Glomerular visceral epithelial cell (primary cell): ENCODE measurements at regions not wholly inside any gene's neighbourhood (a gene's known extent, or its start where the extent isn't known, plus 50 kb on each side); places are given as distances from the start of the nearest gene placed in this dataset.

ENCODE experiments used
- DNase-seq: peaks from one replicate; pipeline ENCODE4 v3.0.0-alpha.2; 2016; ENCODE audit errors: extremely low spot score

- DNase-seq, result no peak
Measured at GRCh38 chr5:5686356-5686755, 263.9 kb downstream of the ICE1 start.

DNA sequence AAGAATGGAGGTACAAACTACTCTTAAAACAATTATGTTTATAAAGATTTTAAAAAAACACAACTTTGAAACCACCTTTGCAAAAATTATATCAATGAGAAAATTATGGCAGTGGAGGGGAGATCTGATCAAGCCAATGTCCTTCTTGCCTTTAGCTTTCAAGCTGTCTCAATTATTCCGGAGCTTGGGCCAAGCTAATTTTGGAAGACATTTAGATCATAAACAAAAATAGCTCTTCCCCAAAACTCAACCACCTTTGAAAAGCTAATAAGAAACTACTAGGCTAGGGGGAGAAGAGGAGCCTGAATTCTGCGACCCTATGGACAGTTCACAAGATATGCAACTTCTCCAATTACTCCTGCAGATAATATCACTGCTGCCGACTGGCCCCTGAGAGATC lies 263.3 kb downstream of the ICE1 start:
- DNase-seq, result no peak

DNA sequence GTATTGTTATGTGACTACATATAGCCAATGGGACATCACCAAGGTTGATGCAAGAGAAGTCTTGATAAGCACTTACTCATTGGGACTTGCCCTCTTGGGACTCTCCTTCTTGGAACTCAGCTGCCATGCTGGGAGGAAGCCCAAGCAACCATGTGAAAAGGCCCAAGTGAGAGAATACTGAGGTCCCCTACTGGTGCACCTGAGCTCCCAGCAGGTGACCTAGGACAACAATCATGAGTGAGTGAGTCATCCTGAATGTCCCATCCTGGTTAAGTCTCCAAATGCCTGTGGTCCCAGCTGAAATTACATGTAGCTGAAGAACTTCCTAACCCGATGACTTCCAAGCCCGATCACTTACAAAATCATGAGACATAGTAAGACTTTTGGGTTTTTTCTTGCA lies 260.7 kb downstream of the ICE1 start:
- no peak for DNase-seq

- peak; percentile 17 for DNase-seq
Measured at GRCh38 chr5:5678909-5679308, 256.4 kb downstream of the ICE1 start.

- no peak for DNase-seq
Measured at GRCh38 chr5:5677738-5678137, 255.3 kb downstream of the ICE1 start.

- DNase-seq, result no peak
Measured at GRCh38 chr5:5676218-5676617, 253.7 kb downstream of the ICE1 start.

DNA sequence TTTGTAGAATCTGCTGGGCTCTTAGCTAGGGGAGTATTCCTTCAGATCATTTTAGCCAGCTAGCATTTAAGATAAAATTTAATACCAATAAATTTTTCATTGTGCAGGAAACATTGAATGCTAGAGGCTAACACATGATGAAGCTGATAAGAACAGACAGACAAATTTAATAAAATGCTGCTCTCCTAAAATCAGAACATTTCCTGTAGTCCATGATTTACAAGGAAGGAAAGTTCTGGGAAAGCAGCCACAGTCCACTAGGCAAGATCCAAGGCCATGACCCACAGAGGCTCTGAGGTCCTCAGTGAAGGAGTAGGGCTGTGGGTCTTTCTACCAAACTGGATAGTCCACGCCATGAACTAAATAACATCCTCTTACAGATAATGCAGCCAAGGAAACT lies 253.0 kb downstream of the ICE1 start:
- DNase-seq, result no peak

- no peak for DNase-seq
Measured at GRCh38 chr5:5671823-5672222, 249.3 kb downstream of the ICE1 start.

- DNase-seq, result no peak
Measured at GRCh38 chr5:5667136-5667554, 244.7 kb downstream of the ICE1 start.

DNA sequence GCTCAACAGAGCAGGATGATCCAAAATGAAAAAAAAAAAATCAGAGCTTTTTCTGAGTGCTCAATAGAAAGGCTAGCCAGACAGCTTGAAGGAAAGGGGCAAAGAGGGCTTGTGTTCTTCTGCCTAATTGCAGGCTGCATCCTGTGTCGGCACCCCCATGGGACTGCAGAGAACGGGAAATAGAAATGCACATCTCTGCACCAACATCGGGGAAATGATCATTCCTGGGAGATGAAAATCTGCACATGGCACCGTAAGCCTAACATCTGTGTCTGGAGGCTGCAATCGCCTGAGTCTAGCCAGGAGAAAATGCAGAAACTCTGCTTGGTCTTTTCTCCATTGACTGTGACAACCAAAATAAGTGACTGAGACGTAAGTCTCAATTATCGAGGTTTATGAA lies 243.9 kb downstream of the ICE1 start:
- no peak for DNase-seq

- no peak for DNase-seq
Measured at GRCh38 chr5:5666076-5666365, 243.5 kb downstream of the ICE1 start.

- peak; percentile 75 for DNase-seq
Measured at GRCh38 chr5:5665225-5666075, 243.0 kb downstream of the ICE1 start.

DNA sequence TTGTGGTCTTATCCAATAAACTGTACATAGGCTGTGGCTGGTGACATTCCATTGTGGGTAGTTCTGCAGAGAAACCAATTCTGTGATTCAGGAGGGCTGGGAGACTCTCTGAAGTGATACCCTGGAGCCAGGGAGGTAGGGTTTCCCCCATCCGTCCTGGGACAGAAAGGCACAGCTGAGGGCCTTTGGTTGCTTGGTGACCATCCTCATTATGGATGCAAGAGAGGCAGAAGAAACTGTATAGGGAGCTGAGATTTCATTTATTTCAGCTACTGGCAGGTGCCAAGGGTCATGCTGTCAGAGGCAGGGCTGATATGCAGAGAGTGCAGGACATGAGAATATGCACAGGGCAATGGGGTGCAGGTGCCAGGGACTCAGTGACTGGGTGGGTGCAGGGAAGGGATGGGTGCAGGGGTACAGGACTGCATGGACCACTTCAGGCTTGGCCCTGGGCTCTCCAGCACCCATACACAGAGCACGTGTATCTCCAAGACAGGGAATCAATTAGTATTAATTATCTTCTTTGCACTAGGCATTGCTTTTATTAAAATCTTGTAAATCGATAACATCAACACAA lies 236.5 kb downstream of the ICE1 start:
- DNase-seq, result no peak

- peak; percentile 59 for DNase-seq
Measured at GRCh38 chr5:5658226-5658625, 235.7 kb downstream of the ICE1 start.

DNA sequence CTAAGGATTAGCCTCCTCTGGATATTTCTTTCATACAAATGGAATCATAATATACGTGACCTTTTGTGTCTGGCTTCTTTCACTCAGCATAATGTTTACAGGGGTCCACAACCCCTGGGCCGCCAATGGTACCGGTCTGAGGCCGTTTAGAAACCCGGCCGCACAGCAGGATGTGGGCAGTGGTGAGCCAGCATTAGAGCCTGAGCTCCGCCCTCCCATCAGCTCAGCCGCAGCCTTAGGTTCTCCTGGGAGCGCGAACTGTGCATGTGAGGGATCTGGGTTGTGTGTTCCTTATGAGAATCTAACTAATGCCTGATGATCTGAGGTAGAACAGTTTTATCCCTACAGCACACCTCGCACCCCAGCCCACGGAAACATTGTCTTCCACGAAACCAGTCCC lies 229.7 kb downstream of the ICE1 start:
- DNase-seq, result no peak

DNA sequence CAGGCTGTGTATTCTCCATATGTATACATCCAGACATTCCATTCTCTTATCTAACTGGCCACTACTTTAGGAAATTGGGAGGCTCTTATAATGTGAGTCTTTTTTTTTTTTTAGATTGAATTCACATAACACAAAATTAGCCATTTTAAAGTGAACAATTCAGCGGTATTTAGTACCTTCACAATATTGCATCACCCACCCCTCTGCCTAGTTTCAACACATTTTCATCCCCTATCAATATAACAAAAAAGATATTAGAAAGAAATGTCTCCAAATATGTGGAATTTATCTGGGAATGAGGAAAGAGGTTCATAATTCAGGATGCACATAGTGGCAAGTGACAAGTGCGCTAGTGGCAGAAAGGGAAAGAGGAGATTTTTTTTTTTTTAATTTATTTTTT lies 228.5 kb downstream of the ICE1 start:
- DNase-seq, result no peak

GRCh38 chr5:5650242-5650641 lies 227.8 kb downstream of the ICE1 start:
- no peak for DNase-seq

DNA sequence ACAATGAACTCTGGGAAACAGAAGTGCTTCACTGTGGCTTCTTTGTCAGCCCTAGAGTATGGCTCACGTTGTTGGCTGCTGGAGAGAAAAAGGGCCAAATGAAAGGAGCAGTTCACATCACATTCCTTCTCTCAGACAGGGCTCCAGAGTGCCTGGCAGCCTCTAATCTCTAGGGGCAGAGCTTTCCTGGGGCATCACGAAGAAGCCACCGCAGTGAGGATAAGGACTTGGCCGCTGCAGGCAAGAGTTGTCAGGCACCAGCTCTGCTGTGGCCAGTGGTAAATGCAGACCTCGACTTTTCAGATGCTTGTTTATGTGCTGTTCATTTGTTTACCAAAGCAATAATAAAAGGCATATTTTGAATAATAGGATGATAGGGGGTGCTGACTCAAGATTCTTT lies 227.2 kb downstream of the ICE1 start:
- DNase-seq, result no peak

DNA sequence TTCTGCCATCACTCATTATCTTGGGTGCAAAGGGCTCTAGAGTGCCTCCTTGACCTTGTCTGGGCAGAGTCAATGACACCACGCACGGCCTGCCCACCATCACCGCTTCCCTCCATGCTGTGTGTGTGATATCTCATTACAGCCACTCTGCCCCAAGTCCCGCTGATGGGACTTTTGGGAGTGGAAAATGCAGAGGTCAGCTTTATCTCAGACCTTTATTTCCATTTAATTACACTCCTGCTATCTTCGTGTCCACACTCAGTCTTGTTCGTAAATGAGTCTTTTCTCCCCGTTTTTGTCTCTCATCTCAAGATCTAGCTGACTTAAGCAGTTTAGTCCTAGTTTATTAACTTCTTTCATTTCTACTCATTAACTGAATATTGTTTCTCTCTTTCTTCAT lies 226.2 kb downstream of the ICE1 start:
- DNase-seq, result no peak

- DNase-seq, result no peak
Measured at GRCh38 chr5:5645891-5646290, 223.4 kb downstream of the ICE1 start.

- no peak for DNase-seq
Measured at GRCh38 chr5:5645198-5645597, 222.7 kb downstream of the ICE1 start.

- no peak for DNase-seq
Measured at GRCh38 chr5:5644249-5644648, 221.8 kb downstream of the ICE1 start.

- DNase-seq, result no peak
Measured at GRCh38 chr5:5643481-5643880, 221.0 kb downstream of the ICE1 start.

DNA sequence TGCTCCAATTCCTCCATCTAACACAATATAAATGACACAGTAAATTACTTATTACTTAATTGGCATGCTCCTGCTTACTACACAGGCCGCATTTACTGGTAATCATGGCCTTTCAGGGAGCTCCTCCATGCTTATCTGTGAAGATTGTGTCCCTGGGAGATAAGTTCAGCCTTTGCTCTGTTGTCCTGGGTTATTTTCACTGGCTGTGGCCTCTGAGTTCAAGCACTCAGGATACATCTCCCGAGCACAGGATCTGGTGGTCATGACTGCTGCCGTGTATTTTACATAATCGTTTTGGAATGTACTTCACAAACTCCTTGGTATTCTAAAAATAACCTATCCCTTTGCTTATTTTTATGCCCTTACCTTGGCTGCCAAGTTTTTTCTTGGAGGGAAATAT lies 215.7 kb downstream of the ICE1 start:
- DNase-seq, result peak; percentile 29
